Naive thymus-derived CD4-positive, alpha-beta T cell (primary cell): ENCODE measurements at regions not wholly inside any gene's neighbourhood (a gene's known extent, or its start where the extent isn't known, plus 50 kb on each side); places are given as distances from the start of the nearest gene placed in this dataset.

Experiments used
- ATAC-seq: fragments of 150-1000 bp; cut with Tn5 transposase; 2 replicates; pipeline ENCODE4 v1.10.0; 2021; ENCODE audit warnings: mild to moderate bottlenecking, moderate library complexity
- CTCF ChIA-PET: fragments of 350-600 bp; sonication (Branson Sonifier 250); formaldehyde crosslinking; loops from one replicate; lab custom pipeline; 2021; ENCODE audit warnings: antibody characterized with exemption; lab: Charles Lee
- POLR2A ChIA-PET: fragments of 350-600 bp; sonication (Branson Sonifier 250); formaldehyde crosslinking; loops from one replicate; lab custom pipeline; 2021; ENCODE audit warnings: antibody characterized with exemption, inconsistent platforms; lab: Charles Lee
- DNase-seq, 9 donors: peaks; one replicate each; pipeline versions ENCODE4 v3.0.0 to v3.0.0-alpha.2; 2020 to 2022; ENCODE audit warnings: mixed read lengths in 1 of 9
- H3K27ac ChIP-seq: one replicate; pipeline ENCODE4 v1.7.0; 2013; ENCODE audit warnings: mild to moderate bottlenecking, low read depth, low read length, moderate library complexity
- H3K27me3 ChIP-seq, 2 donors: one replicate each; pipeline ENCODE4 v1.7.0; 2013; ENCODE audit warnings: low read length in 2 of 2, mild to moderate bottlenecking in 2 of 2, moderate library complexity in 2 of 2; ENCODE audit not compliant: control insufficient read depth in 2 of 2, insufficient read depth in 2 of 2
- H3K36me3 ChIP-seq, 3 experiments: 1 replicate in 2 of 3; 2 replicates in 1 of 3; pipeline ENCODE4 v1.7.0; 2013; ENCODE audit warnings: low read length in 3 of 3, mild to moderate bottlenecking in 3 of 3, moderate library complexity in 1 of 3; ENCODE audit not compliant: insufficient read depth in 3 of 3, control insufficient read depth in 2 of 3
- H3K4me1 ChIP-seq, 2 donors: one replicate each; pipeline ENCODE4 v1.7.0; 2013; ENCODE audit warnings: low read length in 2 of 2, mild to moderate bottlenecking in 2 of 2, moderate library complexity in 1 of 2; ENCODE audit not compliant: control insufficient read depth in 2 of 2, insufficient read depth in 2 of 2
- H3K4me3 ChIP-seq: 2 replicates; pipeline ENCODE4 v1.7.0; 2013; ENCODE audit warnings: mild to moderate bottlenecking, low read length
- H3K9me3 ChIP-seq, 3 experiments: 1 replicate in 2 of 3; 2 replicates in 1 of 3; pipeline ENCODE4 v1.7.0; 2013; ENCODE audit warnings: low read length in 3 of 3; ENCODE audit not compliant: control insufficient read depth in 2 of 3
- H3K27ac Mint-ChIP-seq, 9 donors: one replicate each; pipeline ENCODE4 v1.8.0; 2020 to 2022; ENCODE audit warnings: mixed read lengths in 9 of 9, mild to moderate bottlenecking in 8 of 9, moderate library complexity in 5 of 9, inconsistent platforms in 2 of 9
- H3K27me3 Mint-ChIP-seq, 5 donors: one replicate each; pipeline ENCODE4 v1.8.0; 2021 to 2022; ENCODE audit warnings: mixed read lengths in 5 of 5, mild to moderate bottlenecking in 1 of 5
- H3K36me3 Mint-ChIP-seq, 5 donors: one replicate each; pipeline ENCODE4 v1.8.0; 2020 to 2022; ENCODE audit warnings: mixed read lengths in 5 of 5, mild to moderate bottlenecking in 3 of 5, inconsistent platforms in 1 of 5
- H3K4me1 Mint-ChIP-seq, 7 donors: one replicate each; pipeline ENCODE4 v1.8.0; 2020 to 2022; ENCODE audit warnings: mixed read lengths in 7 of 7, mild to moderate bottlenecking in 3 of 7, inconsistent platforms in 1 of 7
- H3K4me3 Mint-ChIP-seq, 10 donors: one replicate each; pipeline ENCODE4 v1.8.0; 2020 to 2022; ENCODE audit warnings: mild to moderate bottlenecking in 10 of 10, mixed read lengths in 10 of 10, moderate library complexity in 6 of 10, inconsistent platforms in 2 of 10
- H3K9me3 Mint-ChIP-seq, 11 donors: one replicate each; pipeline ENCODE4 v1.8.0; 2020 to 2022; ENCODE audit warnings: mixed read lengths in 11 of 11, mild to moderate bottlenecking in 4 of 11, inconsistent platforms in 1 of 11, moderate library complexity in 1 of 11
- intact Hi-C, 2 donors: fragments of 100-400 bp; cut with micrococcal nuclease; formaldehyde crosslinking; loops; one replicate each; pipeline ENCODE4 v1.15.1; 2023

GRCh38 chr19:28234637-28235036, 978.3 kb downstream of the UQCRFS1 start:
- Mint-ChIP-seq H3K4me1 (peaks cover 0 to 7% (median 0%) of the 10 kb centered on the region in 7 donors), H3K4me3 (no peak overlapping the region), H3K27me3 (peaks cover 0 to 8% (median 5%) of the 10 kb centered on the region in 5 donors), H3K27ac (no peak overlapping the region), H3K9me3 (peaks cover 0 to 11% (median 0%) of the 10 kb centered on the region in 11 donors), H3K36me3 (no peaks in the 10 kb centered on the region)
- ChIA-PET POLR2A (no interaction called here), CTCF (no interaction called here)
- Histone ChIP-seq H3K36me3 (no peaks in the 10 kb centered on the region), H3K4me1 (no peaks in the 10 kb centered on the region), H3K27me3 (no peaks in the 10 kb centered on the region), H3K9me3 (no peaks in the 10 kb centered on the region), H3K27ac (no peak overlapping the region), H3K4me3 (no peak overlapping the region)
- ATAC-seq, result no peak
- intact Hi-C loops, result no loop called here
- DNase-seq, result no peak

DNA sequence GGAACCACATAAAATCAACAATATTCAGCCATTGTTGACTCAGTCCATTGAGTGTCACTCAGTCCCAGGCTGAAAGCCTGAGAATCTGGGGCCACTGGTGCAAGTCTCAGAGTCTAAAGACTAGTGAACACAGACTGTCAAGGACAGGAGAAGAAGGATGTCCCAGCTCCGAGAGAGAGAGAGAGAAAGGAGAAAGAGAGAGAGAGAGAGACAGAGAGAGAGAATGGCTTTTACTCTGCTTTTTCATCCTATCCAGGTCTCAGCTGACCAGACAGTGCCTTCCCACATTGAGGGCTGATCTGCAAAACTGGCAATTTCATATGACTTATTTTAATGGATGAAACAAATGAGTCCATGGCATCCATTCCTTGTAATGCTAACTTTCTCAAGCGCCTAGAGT, 984.1 kb downstream of the UQCRFS1 start:
- Mint-ChIP-seq H3K36me3 (no peaks in the 10 kb centered on the region), H3K9me3 (peaks cover 0 to 10% (median 3%) of the 10 kb centered on the region in 11 donors), H3K4me1 (no peaks in the 10 kb centered on the region), H3K27me3 (peaks cover 0 to 5% (median 0%) of the 10 kb centered on the region in 5 donors), H3K4me3 (no peak overlapping the region), H3K27ac (no peak overlapping the region)
- Histone ChIP-seq H3K27ac (no peak overlapping the region), H3K4me3 (no peak overlapping the region), H3K9me3 (no peaks in the 10 kb centered on the region), H3K4me1 (no peaks in the 10 kb centered on the region), H3K27me3 (no peaks in the 10 kb centered on the region), H3K36me3 (no peaks in the 10 kb centered on the region)
- no peak for ATAC-seq
- intact Hi-C loops, result no loop called here
- ChIA-PET CTCF (no interaction called here), POLR2A (no interaction called here)
- no peak for DNase-seq

- no peak overlapping the region for H3K4me3 Mint-ChIP-seq
- DNase-seq, result no peak
- peaks cover 0 to 5% (median 0%) of the 10 kb centered on the region in 5 donors for H3K27me3 Mint-ChIP-seq
- Histone ChIP-seq H3K4me3 (no peak overlapping the region), H3K27me3 (no peaks in the 10 kb centered on the region), H3K4me1 (no peaks in the 10 kb centered on the region), H3K9me3 (no peaks in the 10 kb centered on the region), H3K36me3 (no peaks in the 10 kb centered on the region), H3K27ac (no peak overlapping the region)
- no peak overlapping the region for H3K27ac Mint-ChIP-seq
- CTCF ChIA-PET, result no interaction called here
- H3K4me1 Mint-ChIP-seq, result no peaks in the 10 kb centered on the region
- H3K36me3 Mint-ChIP-seq, result no peaks in the 10 kb centered on the region
- H3K9me3 Mint-ChIP-seq, result peaks cover 0 to 19% (median 3%) of the 10 kb centered on the region in 11 donors
- ATAC-seq, result no peak
- intact Hi-C loops, result no loop called here
- POLR2A ChIA-PET, result no interaction called here
These were observed 988.5 kb downstream of the UQCRFS1 start for GRCh38 chr19:28224441-28224840.

DNA sequence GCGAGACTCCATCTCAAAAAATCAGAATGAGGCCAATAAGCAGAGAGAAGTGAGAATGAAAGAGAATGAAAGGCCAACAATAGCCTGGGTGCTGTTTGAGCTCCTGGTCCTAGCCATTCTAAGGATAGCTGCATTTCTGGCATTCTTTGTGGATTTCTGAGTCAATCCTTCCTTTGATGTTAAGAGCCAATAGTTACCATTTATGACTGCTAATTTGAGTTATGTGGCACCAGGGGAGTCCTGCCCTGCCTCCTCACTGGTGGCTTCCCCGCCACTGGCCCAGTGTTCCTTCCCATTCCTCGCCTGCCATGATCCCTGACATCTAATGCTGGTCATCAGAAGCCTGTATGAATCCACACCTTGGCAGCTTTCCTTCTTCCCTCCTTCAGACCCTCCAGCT, 991.2 kb downstream of the UQCRFS1 start:
- no peak overlapping the region for H3K4me3 Mint-ChIP-seq
- CTCF ChIA-PET, result no interaction called here

DNA sequence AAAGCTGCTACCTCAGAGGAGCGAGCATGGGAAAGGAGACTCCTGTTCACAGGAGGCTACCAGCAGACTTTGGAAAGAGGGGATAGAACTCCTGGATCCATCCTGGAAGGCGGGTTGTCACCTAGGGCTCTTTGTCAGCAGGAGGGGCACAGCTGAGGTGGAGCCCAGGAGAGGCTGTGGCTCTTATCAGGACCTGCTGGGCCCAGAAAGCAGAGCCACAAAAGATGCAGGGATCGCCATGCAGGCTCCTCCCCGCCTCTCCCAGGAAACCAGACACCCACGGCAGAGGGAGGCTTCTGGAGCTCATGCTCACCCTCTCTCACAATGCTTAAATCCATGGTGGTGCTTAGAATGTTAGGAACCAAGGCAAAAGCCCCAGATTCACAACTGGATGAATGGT, 994.2 kb downstream of the UQCRFS1 start:
- H3K27ac Mint-ChIP-seq, result no peak overlapping the region
- Histone ChIP-seq H3K27me3 (no peaks in the 10 kb centered on the region), H3K27ac (no peak overlapping the region), H3K36me3 (no peaks in the 10 kb centered on the region), H3K4me3 (no peak overlapping the region), H3K4me1 (no peaks in the 10 kb centered on the region), H3K9me3 (no peaks in the 10 kb centered on the region)
- H3K9me3 Mint-ChIP-seq, result peaks cover 0 to 33% (median 8%) of the 10 kb centered on the region in 11 donors
- ChIA-PET POLR2A (no interaction called here), CTCF (no interaction called here)
- intact Hi-C loops, result no loop called here
- ATAC-seq (no peak), DNase-seq (no peak)
- no peak overlapping the region for H3K4me3 Mint-ChIP-seq
- peaks cover 0 to 13% (median 9%) of the 10 kb centered on the region in 5 donors for H3K27me3 Mint-ChIP-seq
- H3K36me3 Mint-ChIP-seq, result no peaks in the 10 kb centered on the region
- no peaks in the 10 kb centered on the region for H3K4me1 Mint-ChIP-seq

More for the DNA sequence above, 991.2 kb downstream of the UQCRFS1 start:
- Histone ChIP-seq H3K4me3 (no peak overlapping the region), H3K27ac (no peak overlapping the region), H3K36me3 (no peaks in the 10 kb centered on the region), H3K9me3 (no peaks in the 10 kb centered on the region), H3K27me3 (no peaks in the 10 kb centered on the region), H3K4me1 (no peaks in the 10 kb centered on the region)
- no peak overlapping the region for H3K27ac Mint-ChIP-seq
- POLR2A ChIA-PET, result no interaction called here
- ATAC-seq, result no peak
- no peak for DNase-seq
- intact Hi-C loops, result no loop called here
- H3K36me3 Mint-ChIP-seq, result no peaks in the 10 kb centered on the region
- peaks cover 0 to 20% (median 4%) of the 10 kb centered on the region in 11 donors for H3K9me3 Mint-ChIP-seq
- peaks cover 0 to 5% (median 0%) of the 10 kb centered on the region in 5 donors for H3K27me3 Mint-ChIP-seq
- no peaks in the 10 kb centered on the region for H3K4me1 Mint-ChIP-seq

- ChIA-PET POLR2A (no interaction called here), CTCF (no interaction called here)
- Mint-ChIP-seq H3K4me3 (no peak overlapping the region), H3K27me3 (peaks cover 0 to 13% (median 9%) of the 10 kb centered on the region in 5 donors), H3K9me3 (peaks cover 0 to 23% (median 5%) of the 10 kb centered on the region in 11 donors), H3K36me3 (no peaks in the 10 kb centered on the region), H3K4me1 (no peaks in the 10 kb centered on the region), H3K27ac (no peak overlapping the region)
- Histone ChIP-seq H3K4me3 (no peak overlapping the region), H3K36me3 (no peaks in the 10 kb centered on the region), H3K4me1 (no peaks in the 10 kb centered on the region), H3K9me3 (no peaks in the 10 kb centered on the region), H3K27ac (no peak overlapping the region), H3K27me3 (no peaks in the 10 kb centered on the region)
- intact Hi-C loops, result no loop called here
- no peak for DNase-seq
- ATAC-seq, result no peak
These were observed 995.9 kb downstream of the UQCRFS1 start for GRCh38 chr19:28217022-28217421.

- intact Hi-C loops, result no loop called here
- H3K27ac Mint-ChIP-seq, result no peak overlapping the region
These were observed 999.4 kb downstream of the UQCRFS1 start for GRCh38 chr19:28213470-28214082.

More at GRCh38 chr19:28213470-28214082, 999.4 kb downstream of the UQCRFS1 start:
- no peak overlapping the region for H3K4me3 ChIP-seq
- ChIA-PET CTCF (no interaction called here), POLR2A (no interaction called here)
- no peak overlapping the region for H3K27ac ChIP-seq
- no peaks in the 10 kb centered on the region for H3K36me3 ChIP-seq
- no peaks in the 10 kb centered on the region for H3K4me1 ChIP-seq
- H3K27me3 ChIP-seq, result no peaks in the 10 kb centered on the region
- Mint-ChIP-seq H3K4me3 (no peak overlapping the region), H3K27me3 (peaks cover 0 to 18% (median 9%) of the 10 kb centered on the region in 5 donors), H3K4me1 (no peaks in the 10 kb centered on the region), H3K9me3 (peaks cover 0 to 19% (median 8%) of the 10 kb centered on the region in 11 donors), H3K36me3 (no peaks in the 10 kb centered on the region)
- no peaks in the 10 kb centered on the region for H3K9me3 ChIP-seq
- DNase-seq (no peak), ATAC-seq (no peak)
